ENCODE measurements at regions not wholly inside any gene's neighbourhood (a gene's known extent, or its start where the extent isn't known, plus 50 kb on each side); places are given as distances from the start of the nearest gene placed in this dataset.

DNA sequence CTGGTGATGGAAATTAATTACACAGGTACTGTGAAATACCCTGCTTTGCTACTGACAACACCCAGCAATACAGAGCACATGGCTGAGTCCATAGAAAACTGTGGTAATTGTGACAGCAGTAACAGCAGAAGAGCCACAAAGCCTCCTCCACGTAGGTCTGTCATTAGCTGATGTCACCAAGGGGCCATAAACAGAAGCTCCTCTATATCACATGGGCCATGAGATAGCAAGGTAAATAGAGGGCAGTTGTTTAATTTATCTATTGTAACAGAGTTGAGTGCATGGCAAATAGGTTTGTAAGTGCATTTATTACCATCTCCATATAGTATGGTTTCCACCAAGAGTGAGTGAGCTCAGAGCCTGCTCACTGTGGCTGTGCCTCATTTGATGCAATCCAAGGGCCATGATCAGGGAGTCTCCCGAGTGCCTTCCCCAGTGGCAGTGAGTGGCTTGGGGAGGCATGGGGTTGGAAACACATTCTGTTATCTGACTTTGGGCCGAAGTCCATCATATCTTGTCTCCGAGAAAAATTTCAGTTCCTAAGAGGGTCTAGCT lies 281.2 kb downstream of the SKAP2 start:
- TF ChIP-seq POLR2A (IDR thresholded peaks at IDR 0.05): no peak
- TF ChIP-seq, protein P1, sequence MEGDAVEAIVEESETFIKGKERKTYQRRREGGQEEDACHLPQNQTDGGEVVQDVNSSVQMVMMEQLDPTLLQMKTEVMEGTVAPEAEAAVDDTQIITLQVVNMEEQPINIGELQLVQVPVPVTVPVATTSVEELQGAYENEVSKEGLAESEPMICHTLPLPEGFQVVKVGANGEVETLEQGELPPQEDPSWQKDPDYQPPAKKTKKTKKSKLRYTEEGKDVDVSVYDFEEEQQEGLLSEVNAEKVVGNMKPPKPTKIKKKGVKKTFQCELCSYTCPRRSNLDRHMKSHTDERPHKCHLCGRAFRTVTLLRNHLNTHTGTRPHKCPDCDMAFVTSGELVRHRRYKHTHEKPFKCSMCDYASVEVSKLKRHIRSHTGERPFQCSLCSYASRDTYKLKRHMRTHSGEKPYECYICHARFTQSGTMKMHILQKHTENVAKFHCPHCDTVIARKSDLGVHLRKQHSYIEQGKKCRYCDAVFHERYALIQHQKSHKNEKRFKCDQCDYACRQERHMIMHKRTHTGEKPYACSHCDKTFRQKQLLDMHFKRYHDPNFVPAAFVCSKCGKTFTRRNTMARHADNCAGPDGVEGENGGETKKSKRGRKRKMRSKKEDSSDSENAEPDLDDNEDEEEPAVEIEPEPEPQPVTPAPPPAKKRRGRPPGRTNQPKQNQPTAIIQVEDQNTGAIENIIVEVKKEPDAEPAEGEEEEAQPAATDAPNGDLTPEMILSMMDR (IDR thresholded peaks at IDR 0.05): no peak

Measured in Peyer's patch (tissue), 4 donors.